Left ventricle myocardium inferior (tissue), 1 donor: ENCODE measurements at regions not wholly inside any gene's neighbourhood (a gene's known extent, or its start where the extent isn't known, plus 50 kb on each side); places are given as distances from the start of the nearest gene placed in this dataset.

Experiments used
- DNase-seq: peaks from one replicate; pipeline ENCODE4 v3.0.0-alpha.2; 2020
- H3K27ac ChIP-seq: fragments of 200-600 bp; replicated peaks from 2 replicates; pipeline ENCODE4 v1.8.0; 2021
- H3K27me3 ChIP-seq: fragments of 200-600 bp; 2 replicates; pipeline ENCODE4 v1.8.0; 2021; ENCODE audit warnings: low read depth
- H3K36me3 ChIP-seq: fragments of 200-600 bp; 2 replicates; pipeline ENCODE4 v1.8.0; 2021
- H3K4me1 ChIP-seq: fragments of 200-600 bp; 2 replicates; pipeline ENCODE4 v1.8.0; 2021
- H3K4me3 ChIP-seq: fragments of 200-600 bp; 2 replicates; pipeline ENCODE4 v1.8.0; 2021; ENCODE audit warnings: mild to moderate bottlenecking, moderate library complexity
- H3K9me3 ChIP-seq: fragments of 200-600 bp; replicated peaks from 2 replicates; pipeline ENCODE4 v1.8.0; 2021
- intact Hi-C: fragments of 100-400 bp; cut with micrococcal nuclease; formaldehyde crosslinking; loops from one replicate; pipeline ENCODE4 v1.11.0; 2022
- TF ChIP-seq, protein P1 (sequence below): fragments of 200-600 bp; IDR thresholded peaks from 2 replicates; pipeline ENCODE4 v1.8.0; 2021; ENCODE audit warnings: antibody characterized with exemption, mild to moderate bottlenecking, borderline replicate concordance
- donor health status: DM: no; HTN: yes; CAD: no; lungs with severe emphysema.

DNA sequence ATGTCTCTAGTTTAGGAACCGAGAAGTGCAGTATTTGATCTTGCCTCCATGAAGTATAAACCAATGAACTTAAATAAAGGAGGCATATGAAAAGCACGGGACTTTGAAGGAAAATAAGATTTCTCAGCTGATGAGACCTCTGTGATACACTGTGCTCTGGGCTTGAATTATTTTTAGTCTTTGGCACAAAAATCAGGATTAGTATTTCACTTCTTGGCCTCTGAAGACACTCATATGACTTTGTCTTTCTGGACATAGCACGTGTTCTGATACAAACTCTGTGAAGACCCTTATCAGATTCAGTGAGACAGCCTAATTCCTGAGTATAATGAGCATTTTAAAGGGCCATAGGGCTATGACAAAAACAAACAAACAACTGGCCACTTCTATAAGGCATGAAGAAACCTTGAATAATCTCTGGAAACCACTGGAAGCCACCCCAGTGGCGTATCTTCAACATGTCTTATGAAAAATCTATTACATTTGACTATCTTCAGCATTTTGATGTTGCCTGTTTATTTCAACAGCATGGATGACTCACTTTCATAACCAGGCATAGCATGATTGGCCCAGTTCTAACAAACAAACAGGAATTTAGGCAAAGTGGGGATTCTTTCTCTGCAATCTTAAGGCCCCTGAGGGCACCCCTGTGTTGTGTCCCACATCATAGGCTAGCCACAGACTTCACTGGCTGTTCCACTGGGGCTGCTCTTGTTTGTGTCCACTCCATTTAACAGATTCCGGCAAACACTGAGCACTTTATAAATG, 90.3 kb upstream of the ZNF462 start:
- Histone ChIP-seq H3K36me3 (no peaks in the 10 kb centered on the region), H3K4me3 (no peak overlapping the region), H3K4me1 (peaks cover 10% of the 10 kb centered on the region), H3K9me3 (no peaks in the 10 kb centered on the region), H3K27me3 (no peaks in the 10 kb centered on the region), H3K27ac (no peak overlapping the region)
- no peak for DNase-seq
- TF ChIP-seq, protein P1, sequence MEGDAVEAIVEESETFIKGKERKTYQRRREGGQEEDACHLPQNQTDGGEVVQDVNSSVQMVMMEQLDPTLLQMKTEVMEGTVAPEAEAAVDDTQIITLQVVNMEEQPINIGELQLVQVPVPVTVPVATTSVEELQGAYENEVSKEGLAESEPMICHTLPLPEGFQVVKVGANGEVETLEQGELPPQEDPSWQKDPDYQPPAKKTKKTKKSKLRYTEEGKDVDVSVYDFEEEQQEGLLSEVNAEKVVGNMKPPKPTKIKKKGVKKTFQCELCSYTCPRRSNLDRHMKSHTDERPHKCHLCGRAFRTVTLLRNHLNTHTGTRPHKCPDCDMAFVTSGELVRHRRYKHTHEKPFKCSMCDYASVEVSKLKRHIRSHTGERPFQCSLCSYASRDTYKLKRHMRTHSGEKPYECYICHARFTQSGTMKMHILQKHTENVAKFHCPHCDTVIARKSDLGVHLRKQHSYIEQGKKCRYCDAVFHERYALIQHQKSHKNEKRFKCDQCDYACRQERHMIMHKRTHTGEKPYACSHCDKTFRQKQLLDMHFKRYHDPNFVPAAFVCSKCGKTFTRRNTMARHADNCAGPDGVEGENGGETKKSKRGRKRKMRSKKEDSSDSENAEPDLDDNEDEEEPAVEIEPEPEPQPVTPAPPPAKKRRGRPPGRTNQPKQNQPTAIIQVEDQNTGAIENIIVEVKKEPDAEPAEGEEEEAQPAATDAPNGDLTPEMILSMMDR = no peak
- intact Hi-C loops = no loop called here

DNA sequence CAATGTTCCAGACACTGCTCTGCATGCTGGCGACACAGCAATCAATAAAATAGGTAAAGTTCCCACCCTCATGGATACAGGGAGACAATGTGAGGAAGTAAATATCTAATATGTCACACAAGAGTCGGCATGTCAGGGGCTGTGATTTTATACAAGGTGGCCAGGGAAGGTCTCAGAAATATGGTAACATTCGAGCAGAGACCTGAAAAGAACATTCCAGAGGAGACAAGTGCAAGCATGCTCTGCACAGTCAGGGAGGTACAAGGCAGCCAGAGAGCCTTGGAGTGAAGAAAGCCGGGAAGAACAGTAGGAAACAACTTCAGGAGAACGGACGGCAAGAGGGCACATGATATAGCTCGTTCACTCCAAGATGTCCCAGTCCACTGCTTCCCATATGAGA, 89.2 kb upstream of the ZNF462 start:
- Histone ChIP-seq H3K36me3 (no peaks in the 10 kb centered on the region), H3K27ac (no peak overlapping the region), H3K4me3 (no peak overlapping the region), H3K9me3 (no peaks in the 10 kb centered on the region), H3K4me1 (peaks cover 10% of the 10 kb centered on the region), H3K27me3 (no peaks in the 10 kb centered on the region)
- TF ChIP-seq, protein P1 = no peak
- DNase-seq = no peak
- intact Hi-C loops = no loop called here

DNA sequence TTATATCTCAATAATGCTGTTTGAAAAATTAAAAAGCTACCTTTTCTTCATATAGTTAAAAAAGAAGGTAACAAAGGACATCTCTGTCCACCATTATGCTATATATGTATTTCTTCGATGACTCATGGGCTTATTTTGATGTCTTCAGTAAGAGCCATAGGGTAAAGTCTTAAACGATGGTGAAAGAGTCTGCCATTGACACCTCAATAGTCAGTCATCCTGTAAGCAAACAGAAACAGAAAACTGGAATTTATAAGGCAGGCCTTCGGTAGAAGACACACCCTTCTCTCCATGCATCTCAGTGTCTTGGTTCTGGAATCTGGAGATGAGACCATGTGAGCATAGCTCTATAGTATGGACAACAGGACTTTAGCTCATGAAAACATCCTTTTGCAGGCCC, 87.0 kb upstream of the ZNF462 start:
- H3K4me3 ChIP-seq = no peak overlapping the region
- intact Hi-C loops = no loop called here
- peaks cover 10% of the 10 kb centered on the region for H3K4me1 ChIP-seq
- H3K27ac ChIP-seq = no peak overlapping the region
- H3K27me3 ChIP-seq = no peaks in the 10 kb centered on the region
- TF ChIP-seq, protein P1 = no peak
- no peaks in the 10 kb centered on the region for H3K9me3 ChIP-seq
- DNase-seq = no peak
- no peaks in the 10 kb centered on the region for H3K36me3 ChIP-seq

DNA sequence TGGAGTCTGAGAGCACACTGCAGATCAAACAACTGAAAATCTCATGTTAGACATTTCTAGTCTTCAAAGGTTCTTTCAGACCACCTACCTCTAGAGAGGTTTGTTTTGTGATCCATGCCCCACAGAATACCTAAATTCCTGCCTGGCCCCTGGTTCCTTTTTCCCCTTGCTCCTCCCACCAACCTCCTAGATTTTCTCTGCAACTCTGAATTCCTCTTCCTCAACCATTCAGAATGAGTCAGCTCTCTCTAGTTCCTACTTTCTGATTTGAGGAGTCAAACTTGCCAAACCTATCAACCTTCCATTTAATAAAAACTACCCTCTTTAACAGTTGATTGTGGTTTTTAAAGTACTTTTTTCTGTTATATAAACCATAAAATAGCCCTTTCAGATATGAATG, 83.2 kb upstream of the ZNF462 start:
- Histone ChIP-seq H3K4me1 (no peaks in the 10 kb centered on the region), H3K9me3 (no peaks in the 10 kb centered on the region), H3K4me3 (no peak overlapping the region), H3K27ac (no peak overlapping the region), H3K27me3 (no peaks in the 10 kb centered on the region), H3K36me3 (no peaks in the 10 kb centered on the region)
- TF ChIP-seq, protein P1 = no peak
- intact Hi-C loops = no loop called here
- no peak for DNase-seq

DNA sequence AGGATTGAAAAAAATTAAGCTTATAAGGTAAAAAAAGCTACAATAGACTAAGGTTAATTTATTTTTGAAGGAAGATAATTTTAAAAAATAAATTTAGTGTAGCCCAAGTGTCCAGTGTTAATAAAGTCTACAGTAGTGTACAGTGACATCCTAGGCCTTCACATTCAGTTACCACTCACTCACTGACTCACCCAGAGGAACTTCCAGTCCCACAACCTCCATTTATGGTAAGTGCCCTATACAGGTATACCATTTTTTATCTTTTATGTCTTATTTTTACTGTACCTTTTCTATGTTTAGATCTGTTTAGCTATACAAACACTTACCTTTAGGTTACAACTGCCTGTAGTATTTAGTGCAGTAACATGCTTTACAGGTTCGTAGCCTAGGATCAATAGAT, 79.8 kb upstream of the ZNF462 start:
- H3K4me1 ChIP-seq = no peaks in the 10 kb centered on the region
- H3K27ac ChIP-seq = no peak overlapping the region
- no peaks in the 10 kb centered on the region for H3K9me3 ChIP-seq
- H3K27me3 ChIP-seq = no peaks in the 10 kb centered on the region
- intact Hi-C loops = no loop called here
- H3K4me3 ChIP-seq = no peak overlapping the region
- DNase-seq = no peak
- TF ChIP-seq, protein P1 = no peak
- no peaks in the 10 kb centered on the region for H3K36me3 ChIP-seq
